Upper lobe of right lung (tissue), 1 donor: ENCODE measurements at regions not wholly inside any gene's neighbourhood (a gene's known extent, or its start where the extent isn't known, plus 50 kb on each side); places are given as distances from the start of the nearest gene placed in this dataset.
"Not testable (repeated sequence)": the region's sequence is repeated elsewhere in the genome, so short reads cannot be mapped to it uniquely, and the experiment has no call there.

Source experiments
- ATAC-seq: fragments of 200-7000 bp; cut with Tn5 transposase; one replicate; pipeline ENCODE4 v1.9.1; 2020; ENCODE audit warnings: mild to moderate bottlenecking, moderate library complexity
- DNase-seq: peaks from one replicate; pipeline ENCODE4 v3.0.0-alpha.2; 2020
- H3K27ac ChIP-seq: fragments of 200-600 bp; one replicate; pipeline ENCODE4 v1.8.0; 2022
- H3K27me3 ChIP-seq: fragments of 200-600 bp; one replicate; pipeline ENCODE4 v1.8.0; 2022; ENCODE audit warnings: mild to moderate bottlenecking
- H3K36me3 ChIP-seq: fragments of 200-600 bp; one replicate; pipeline ENCODE4 v1.8.0; 2022
- H3K4me1 ChIP-seq: fragments of 200-600 bp; one replicate; pipeline ENCODE4 v1.8.0; 2022
- H3K4me3 ChIP-seq: fragments of 200-600 bp; one replicate; pipeline ENCODE4 v1.8.0; 2022; ENCODE audit warnings: mild to moderate bottlenecking
- H3K9me3 ChIP-seq: fragments of 200-600 bp; one replicate; pipeline ENCODE4 v1.8.0; 2022
- intact Hi-C: fragments of 100-400 bp; cut with DNase I; formaldehyde crosslinking; loops from one replicate; pipeline ENCODE4 v1.11.0; 2022
- donor health status: DM: no; HTN: yes; CAD: no; lungs with severe emphysema.

DNA sequence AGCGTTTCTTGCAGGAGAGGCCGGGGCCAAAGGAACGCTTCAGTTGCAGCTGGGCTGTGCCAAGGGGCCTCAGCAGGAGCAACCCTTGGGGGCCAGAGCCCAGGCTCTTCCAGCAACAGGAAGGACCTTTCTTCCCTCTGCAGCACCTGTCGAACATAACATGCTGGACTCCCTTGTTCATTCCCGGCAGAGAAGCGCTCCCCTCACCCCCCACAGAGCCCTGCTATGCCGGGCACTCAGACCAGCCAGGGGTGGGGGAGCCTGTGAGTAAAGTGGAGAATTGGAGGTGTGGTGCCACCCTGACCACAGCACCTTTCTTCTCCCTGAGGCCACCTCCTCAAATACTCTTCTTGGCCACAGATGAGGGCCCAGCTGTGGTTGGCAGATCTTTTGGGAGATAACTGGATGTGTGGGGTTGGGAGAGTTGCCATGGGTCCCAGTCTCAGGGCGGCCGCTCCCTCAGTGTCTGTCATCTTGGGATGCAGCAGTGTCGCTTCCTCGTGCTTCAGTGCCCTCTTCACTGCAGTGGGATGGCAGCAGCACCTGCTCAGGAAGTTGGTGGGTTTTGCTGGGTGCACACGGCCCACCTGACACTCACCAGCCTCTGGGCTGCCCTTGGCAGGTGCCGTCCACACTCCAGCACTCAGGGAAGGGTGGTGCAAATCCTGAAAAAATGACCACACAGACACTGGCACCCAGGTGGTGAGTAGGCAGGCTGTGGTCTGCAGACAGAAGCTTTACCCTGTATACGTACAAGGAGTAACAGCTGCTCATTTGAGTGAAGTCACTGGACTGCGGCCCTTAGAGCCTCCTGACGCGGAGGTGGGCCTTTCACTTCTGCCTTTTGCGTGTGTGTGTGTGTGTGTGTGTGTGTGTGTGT is 67.5 kb downstream of the NPIPB11 start:
- H3K4me1 ChIP-seq, intact Hi-C loops, H3K9me3 ChIP-seq, H3K27me3 ChIP-seq, DNase-seq, H3K36me3 ChIP-seq, H3K4me3 ChIP-seq, H3K27ac ChIP-seq: not testable (repeated sequence)
- ATAC-seq, result peak; percentile 51

DNA sequence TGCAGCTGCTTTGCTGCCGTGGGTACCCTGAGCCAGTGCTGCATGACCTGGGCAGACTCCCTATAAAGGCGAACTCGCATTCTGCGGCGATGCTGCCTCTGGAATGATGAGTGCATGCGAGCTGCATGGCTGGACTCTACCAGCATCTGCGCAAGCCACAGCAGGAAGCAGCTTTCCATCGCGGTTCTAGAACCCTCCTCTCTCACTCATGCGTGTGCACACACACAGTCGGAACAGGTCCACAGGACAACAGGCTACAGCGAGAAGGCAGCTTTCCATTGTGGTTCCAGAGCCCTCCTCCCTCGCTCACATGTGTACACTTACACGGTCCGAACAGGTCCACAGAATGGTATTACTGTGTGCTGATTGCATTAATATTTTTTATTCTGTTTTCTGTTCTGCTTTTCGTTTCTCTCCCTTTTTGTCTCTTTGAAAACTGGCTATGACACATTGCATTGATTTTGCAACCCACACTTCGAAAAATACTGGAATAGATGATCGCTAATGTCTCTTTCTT is 69.1 kb downstream of the NPIPB11 start:
- DNase-seq, ATAC-seq, intact Hi-C loops, H3K4me1 ChIP-seq, H3K27me3 ChIP-seq, H3K27ac ChIP-seq, H3K4me3 ChIP-seq, H3K36me3 ChIP-seq, H3K9me3 ChIP-seq: not testable (repeated sequence)

DNA sequence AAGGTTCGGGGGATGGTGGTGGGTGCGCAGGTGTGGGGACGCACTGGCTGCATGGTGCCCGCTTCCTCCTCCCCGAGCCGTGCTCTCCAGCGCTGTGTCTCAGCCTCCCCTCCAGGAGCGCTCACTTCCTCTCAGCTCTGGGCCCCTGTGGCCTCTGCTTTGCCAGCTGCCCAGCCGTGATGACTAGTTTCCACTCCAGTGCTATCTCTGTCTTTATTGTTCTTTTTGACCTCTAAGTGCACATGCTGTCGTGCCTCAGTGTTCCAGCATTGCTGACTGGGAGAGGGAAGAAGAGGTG is 71.0 kb downstream of the NPIPB11 start:
- intact Hi-C loops, H3K27me3 ChIP-seq, H3K4me1 ChIP-seq, H3K27ac ChIP-seq, H3K36me3 ChIP-seq, DNase-seq, H3K4me3 ChIP-seq, H3K9me3 ChIP-seq: not testable (repeated sequence)
- ATAC-seq, result peak; percentile 67

DNA sequence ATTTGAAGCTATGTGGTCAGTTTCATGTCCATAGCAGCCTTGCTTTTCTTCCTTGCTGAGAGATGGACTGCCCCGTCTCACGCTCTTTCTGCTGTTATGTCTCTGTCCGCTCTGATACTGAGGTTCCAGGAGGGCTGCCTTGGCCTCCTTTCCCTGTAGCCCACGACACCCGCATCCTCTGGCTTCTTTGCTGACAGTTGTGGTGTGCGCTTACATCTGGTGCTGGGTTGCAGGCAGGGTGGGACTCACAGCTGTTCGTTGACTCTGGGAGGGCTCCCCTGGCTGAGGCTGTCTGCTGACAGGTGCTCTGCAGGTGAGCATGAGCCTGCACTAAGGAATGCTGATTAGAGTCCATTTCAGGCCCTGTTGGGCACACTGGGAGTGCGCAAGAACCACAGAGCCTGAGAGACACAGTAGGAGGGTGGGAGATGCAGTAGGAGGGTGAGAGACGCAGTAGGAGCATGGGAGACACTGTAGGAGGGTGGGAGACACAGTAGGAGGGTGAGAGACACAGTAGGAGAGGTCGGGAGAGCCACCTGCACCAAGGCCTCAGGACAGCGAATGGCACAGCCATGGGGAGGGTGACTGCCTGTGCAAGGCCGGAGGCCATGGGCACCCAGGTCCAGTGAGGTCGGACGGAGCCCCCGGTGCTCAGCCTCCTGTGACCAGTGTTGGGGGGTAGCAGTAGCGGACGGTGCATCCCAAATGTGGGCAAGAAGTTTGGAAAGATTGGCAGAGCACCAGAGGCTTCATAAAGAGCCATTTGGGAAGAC is 71.5 kb downstream of the NPIPB11 start:
- H3K36me3 ChIP-seq, H3K27me3 ChIP-seq, H3K27ac ChIP-seq, intact Hi-C loops, H3K4me1 ChIP-seq, H3K4me3 ChIP-seq, H3K9me3 ChIP-seq, DNase-seq: not testable (repeated sequence)
- peak; percentile 6 for ATAC-seq

DNA sequence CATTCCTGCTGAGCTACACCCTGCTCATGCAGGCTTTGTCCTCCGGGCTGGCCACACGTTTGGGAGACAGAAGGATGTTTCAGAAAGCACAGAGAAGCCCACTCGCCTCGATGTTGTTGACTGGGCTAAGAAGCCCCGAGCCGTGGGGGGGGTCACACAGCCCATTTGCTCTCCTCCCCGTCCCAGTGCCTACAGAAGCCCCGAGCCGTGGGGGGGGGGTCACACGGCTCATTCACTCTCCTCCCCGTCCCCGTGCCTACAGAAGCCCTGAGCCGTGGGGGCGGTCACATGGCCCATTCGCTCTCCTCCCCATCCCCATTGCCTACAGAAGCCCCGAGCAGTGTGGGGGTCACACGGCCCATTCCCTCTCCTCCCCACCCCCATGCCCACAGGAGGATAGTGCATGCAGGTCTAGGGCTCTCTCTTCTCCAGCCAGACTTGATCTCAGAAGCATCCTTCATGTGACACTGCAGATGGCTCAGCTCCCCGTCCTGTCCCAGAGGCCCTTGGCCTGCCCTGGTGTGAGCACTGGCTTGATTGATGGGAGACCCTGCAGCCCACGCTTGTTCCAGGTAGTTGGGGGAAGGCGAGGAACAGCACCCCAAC is 72.9 kb downstream of the NPIPB11 start:
- DNase-seq, H3K36me3 ChIP-seq, intact Hi-C loops, H3K4me1 ChIP-seq, H3K9me3 ChIP-seq, H3K27ac ChIP-seq, ATAC-seq, H3K27me3 ChIP-seq, H3K4me3 ChIP-seq: not testable (repeated sequence)

DNA sequence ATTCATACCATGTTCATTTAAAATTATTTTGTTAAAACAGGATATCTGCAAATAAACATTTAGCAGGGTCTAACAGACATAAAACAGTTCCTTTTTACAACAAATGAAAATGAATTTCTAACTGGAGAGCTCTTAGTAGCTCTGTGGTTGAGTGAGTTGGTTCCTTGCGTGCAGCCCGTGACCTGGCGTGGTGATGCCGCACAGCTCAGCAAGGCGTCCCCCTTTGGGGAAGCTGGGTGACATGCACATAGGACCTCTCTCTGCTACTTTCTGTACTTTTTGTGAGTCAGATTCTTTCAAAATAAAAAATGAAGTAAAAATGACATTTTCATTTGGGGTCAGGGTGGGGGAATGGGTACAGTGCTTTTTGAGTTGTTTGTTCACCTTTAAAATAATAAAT is 75.9 kb downstream of the NPIPB11 start:
- H3K9me3 ChIP-seq, H3K27ac ChIP-seq, intact Hi-C loops, DNase-seq, H3K4me3 ChIP-seq, ATAC-seq, H3K4me1 ChIP-seq, H3K27me3 ChIP-seq, H3K36me3 ChIP-seq: not testable (repeated sequence)

DNA sequence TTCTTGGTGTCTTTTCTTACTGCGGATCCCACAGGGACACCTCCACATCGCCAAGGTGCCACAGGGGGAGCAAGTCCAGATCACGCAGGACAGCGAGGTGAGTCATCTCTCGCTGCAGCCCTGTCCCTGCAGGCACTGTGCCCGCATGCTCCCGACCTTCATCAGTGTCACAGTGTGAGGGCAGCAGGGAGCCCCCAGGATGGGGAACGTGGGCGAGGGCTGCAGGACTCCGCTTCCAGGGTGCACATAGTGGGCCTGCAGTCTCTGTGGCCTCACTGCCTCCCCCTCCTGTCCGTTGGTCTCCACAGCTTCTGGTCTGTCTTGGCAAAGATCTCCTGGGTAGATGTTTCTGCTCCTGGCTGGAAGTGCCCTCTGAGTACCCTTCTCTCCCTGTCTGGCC is 78.0 kb downstream of the NPIPB11 start:
- H3K27ac ChIP-seq, H3K4me3 ChIP-seq, H3K27me3 ChIP-seq, DNase-seq, H3K9me3 ChIP-seq, intact Hi-C loops, H3K36me3 ChIP-seq, H3K4me1 ChIP-seq, ATAC-seq: not testable (repeated sequence)

DNA sequence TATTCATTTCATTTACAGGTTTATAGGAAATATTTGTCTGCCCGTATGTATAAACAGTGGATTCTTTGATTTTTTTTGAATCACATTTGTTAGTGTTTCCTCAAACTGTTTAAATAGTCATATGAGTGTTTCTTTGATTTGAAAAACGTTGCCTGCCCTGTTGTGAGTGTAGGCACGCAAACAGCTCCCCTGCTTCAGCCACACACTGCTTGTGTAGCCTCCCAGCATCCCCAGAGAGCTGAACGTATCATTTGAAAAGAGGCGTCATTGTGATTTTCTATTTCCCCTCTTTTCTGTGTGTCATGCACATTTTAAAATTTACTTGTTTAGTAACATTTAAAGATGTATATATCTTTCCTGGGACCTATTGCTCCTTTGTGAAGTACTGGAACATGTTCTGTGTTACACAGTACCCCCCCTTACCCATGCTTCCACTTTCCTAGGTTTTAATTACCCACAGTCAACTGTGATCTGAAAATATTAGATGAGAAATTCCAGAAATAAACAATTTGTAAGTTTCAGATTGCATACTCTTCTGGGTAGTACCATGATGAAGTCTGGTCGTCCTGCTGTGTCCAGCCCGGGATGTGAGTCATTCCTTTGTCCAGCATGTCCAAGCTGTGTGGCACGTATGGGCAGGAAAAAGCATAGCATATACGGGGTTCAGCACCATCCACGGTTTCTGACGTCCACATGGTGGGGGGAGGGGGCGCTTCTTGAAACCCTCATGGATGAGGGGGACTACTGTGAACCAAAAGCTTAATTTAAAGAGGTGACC is 78.7 kb downstream of the NPIPB11 start:
- H3K9me3 ChIP-seq, intact Hi-C loops, H3K27me3 ChIP-seq, DNase-seq, H3K27ac ChIP-seq, ATAC-seq, H3K36me3 ChIP-seq, H3K4me1 ChIP-seq, H3K4me3 ChIP-seq: not testable (repeated sequence)

DNA sequence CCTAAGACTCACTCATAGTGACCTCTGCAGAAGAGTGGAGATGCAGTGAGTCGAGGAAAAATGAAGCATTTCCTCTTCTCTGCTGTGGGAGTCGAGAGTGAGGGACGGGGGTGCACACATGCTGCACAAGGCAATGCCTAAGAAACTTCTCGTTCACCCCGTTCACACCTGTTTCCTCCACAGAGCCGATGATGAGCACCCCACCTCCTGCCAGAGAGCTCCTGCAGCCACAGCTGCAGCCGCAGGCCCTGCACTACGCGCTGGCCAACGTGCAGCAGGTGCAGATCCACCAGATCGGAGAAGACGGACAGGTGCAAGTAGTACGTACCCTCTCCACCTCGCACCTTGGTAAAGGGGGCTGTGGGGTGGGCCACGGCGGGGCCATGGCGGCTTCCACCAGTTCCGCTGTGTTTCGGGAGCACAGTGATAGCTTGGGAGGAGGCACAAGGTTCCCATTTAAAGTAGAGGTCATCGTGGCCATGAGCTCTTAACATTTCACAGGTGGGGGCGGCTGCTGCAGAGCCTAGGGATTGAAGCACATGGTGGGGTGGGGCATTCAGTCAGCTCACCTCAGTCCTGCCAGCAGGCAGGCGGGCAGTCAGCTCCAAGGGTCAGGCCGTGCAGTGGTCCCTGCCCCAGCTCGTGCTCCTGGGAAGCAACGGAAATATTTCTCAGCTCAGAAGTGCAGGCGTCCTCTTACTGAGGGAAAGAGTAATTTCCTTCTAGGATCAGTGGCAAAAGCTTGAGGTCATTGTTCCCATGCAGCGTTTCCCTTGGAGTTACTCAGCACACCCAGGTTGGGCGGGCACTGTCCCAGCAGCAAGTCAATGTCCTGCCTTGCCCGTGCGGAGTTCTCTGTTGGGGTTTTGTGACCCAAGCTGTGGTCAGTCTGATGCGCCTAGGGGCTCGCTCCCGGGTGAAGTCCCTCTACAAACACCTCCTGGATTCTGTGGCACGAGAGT is 80.1 kb downstream of the NPIPB11 start:
- H3K4me3 ChIP-seq, H3K9me3 ChIP-seq, intact Hi-C loops, H3K27me3 ChIP-seq, H3K36me3 ChIP-seq, H3K4me1 ChIP-seq, ATAC-seq, DNase-seq, H3K27ac ChIP-seq: not testable (repeated sequence)

DNA sequence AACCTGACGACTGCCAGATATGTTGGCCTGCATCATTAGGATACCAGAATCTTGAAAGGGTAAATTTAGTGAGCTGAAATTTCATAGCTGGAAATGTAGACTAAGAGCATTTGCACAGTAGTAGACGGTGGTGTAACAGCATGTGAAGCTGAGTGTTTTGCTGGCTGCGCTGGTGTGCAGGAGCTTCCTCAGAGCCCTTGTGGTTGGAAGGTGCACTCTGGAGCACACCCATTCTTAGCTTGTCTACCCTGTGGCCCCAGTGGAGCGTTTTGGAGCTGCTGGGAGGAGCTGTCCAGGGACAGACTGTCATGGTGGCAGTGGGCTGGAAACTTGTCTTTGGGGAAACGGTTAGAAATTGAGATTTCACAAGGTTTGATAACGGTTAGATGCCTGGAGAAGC is 82.8 kb downstream of the NPIPB11 start:
- H3K36me3 ChIP-seq, DNase-seq, intact Hi-C loops, H3K4me1 ChIP-seq, ATAC-seq, H3K27me3 ChIP-seq, H3K27ac ChIP-seq, H3K4me3 ChIP-seq, H3K9me3 ChIP-seq: not testable (repeated sequence)
